Duodenal mucosa (tissue), 2 donors: ENCODE measurements at regions not wholly inside any gene's neighbourhood (a gene's known extent, or its start where the extent isn't known, plus 50 kb on each side); places are given as distances from the start of the nearest gene placed in this dataset.

Experiments used
- H3K27ac ChIP-seq: one replicate; pipeline ENCODE4 v1.7.0; 2013; ENCODE audit warnings: low read depth, low read length
- H3K27me3 ChIP-seq, 2 donors: one replicate each; pipeline ENCODE4 v1.7.0; 2013; ENCODE audit warnings: low read length in 2 of 2, control low read depth in 1 of 2; ENCODE audit not compliant: insufficient read depth in 2 of 2, control insufficient read depth in 1 of 2
- H3K36me3 ChIP-seq, 2 donors: one replicate each; pipeline ENCODE4 v1.7.0; 2013; ENCODE audit warnings: low read length in 2 of 2, control low read depth in 1 of 2; ENCODE audit not compliant: insufficient read depth in 2 of 2, control insufficient read depth in 1 of 2
- H3K4me1 ChIP-seq, 2 donors: one replicate each; pipeline ENCODE4 v1.7.0; 2013; ENCODE audit warnings: low read length in 2 of 2, control low read depth in 1 of 2; ENCODE audit not compliant: insufficient read depth in 2 of 2, control insufficient read depth in 1 of 2
- H3K4me3 ChIP-seq, 2 donors: one replicate each; pipeline ENCODE4 v1.7.0; 2013; ENCODE audit warnings: low read length in 2 of 2, low read depth in 1 of 2
- H3K9ac ChIP-seq, 2 donors: one replicate each; pipeline ENCODE4 v1.7.0; 2013; ENCODE audit warnings: low read length in 2 of 2, low read depth in 1 of 2
- H3K9me3 ChIP-seq, 2 donors: one replicate each; pipeline ENCODE4 v1.7.0; 2013; ENCODE audit warnings: low read length in 2 of 2, control low read depth in 1 of 2; ENCODE audit not compliant: control insufficient read depth in 1 of 2

GRCh38 chr3:87350367-87351199 is 74.2 kb upstream of the POU1F1 start:
- Histone ChIP-seq H3K36me3 (no peaks in the 10 kb centered on the region), H3K4me1 (no peaks in the 10 kb centered on the region), H3K27me3 (no peaks in the 10 kb centered on the region), H3K4me3 (no peak overlapping the region), H3K9me3 (no peaks in the 10 kb centered on the region), H3K27ac (no peak overlapping the region), H3K9ac (no peak overlapping the region)

DNA sequence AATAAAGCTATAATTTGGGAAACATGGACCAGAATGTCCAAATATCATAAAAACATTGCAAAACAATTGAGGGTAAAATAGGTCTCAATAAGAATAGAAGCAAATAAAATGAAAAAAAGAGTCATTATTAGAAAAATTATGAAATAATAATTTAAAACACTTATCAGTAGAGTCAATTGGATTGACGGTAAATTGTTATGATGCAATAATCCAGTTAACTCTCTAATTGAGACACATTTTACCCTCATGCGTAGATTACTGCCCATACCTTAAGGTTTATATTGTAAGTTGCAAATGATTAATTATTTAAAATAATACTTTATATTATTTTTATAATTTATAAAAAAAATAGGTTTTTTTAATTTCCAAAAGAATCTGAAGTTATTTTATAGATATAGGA is 73.4 kb upstream of the POU1F1 start:
- Histone ChIP-seq H3K27me3 (no peaks in the 10 kb centered on the region), H3K9ac (no peak overlapping the region), H3K4me3 (no peak overlapping the region), H3K4me1 (no peaks in the 10 kb centered on the region), H3K27ac (no peak overlapping the region), H3K36me3 (no peaks in the 10 kb centered on the region), H3K9me3 (no peaks in the 10 kb centered on the region)

GRCh38 chr3:87336761-87337160 is 60.4 kb upstream of the POU1F1 start:
- H3K9me3 ChIP-seq = no peaks in the 10 kb centered on the region
- no peak overlapping the region for H3K9ac ChIP-seq
- H3K4me3 ChIP-seq = no peak overlapping the region
- H3K36me3 ChIP-seq = no peaks in the 10 kb centered on the region
- H3K27me3 ChIP-seq = no peaks in the 10 kb centered on the region
- no peaks in the 10 kb centered on the region for H3K4me1 ChIP-seq
- no peak overlapping the region for H3K27ac ChIP-seq

DNA sequence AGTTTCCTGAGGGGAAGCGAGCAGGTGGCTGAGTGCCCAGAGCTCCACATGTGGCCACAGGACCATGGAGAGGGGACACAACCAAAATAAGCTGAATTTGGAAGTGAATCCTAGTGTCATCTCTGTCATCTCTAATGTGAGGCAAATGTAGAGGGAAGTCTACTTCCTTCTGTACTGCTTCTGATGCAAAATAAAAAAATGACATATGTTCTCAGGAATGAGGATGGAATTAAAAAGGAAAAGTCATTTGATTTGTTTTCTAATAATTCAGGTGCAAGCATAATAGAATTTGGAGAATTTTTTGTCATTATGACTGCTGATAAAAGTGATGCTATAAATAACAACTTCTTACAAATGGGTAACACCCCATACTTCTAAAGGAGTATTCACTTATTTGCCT is 59.5 kb upstream of the POU1F1 start:
- no peak overlapping the region for H3K9ac ChIP-seq

DNA sequence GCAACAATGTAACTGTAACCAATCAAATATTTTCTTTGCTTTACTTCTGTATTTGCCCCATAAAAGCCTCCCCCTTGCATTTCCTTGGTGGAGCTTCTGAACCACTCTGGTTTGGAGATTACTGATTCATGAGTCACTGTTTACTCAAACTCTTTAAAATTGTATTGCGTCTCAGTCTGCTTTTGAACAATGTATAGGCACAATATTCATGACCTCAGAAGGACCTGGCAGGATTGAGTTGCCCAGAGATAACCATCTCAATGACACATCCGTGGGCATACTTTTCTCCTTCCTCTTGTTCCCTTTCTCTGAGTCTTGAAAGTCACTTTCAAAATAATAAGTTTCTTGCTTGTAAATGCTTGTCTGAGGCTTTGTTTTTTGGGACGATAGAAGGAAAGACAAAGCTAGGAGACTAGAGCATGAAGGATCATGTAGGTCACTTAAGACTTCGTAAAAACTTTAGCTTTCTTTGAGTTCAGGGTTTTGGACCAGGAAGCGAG is 57.1 kb upstream of the POU1F1 start:
- Histone ChIP-seq H3K9me3 (no peaks in the 10 kb centered on the region), H3K4me1 (no peaks in the 10 kb centered on the region), H3K27ac (no peak overlapping the region), H3K4me3 (no peak overlapping the region), H3K9ac (no peak overlapping the region), H3K36me3 (no peaks in the 10 kb centered on the region), H3K27me3 (no peaks in the 10 kb centered on the region)

More for the DNA sequence above, 59.5 kb upstream of the POU1F1 start:
- no peaks in the 10 kb centered on the region for H3K4me1 ChIP-seq
- no peaks in the 10 kb centered on the region for H3K9me3 ChIP-seq
- no peak overlapping the region for H3K27ac ChIP-seq
- no peaks in the 10 kb centered on the region for H3K27me3 ChIP-seq
- no peak overlapping the region for H3K4me3 ChIP-seq
- no peaks in the 10 kb centered on the region for H3K36me3 ChIP-seq

GRCh38 chr3:87332789-87333188 is 56.4 kb upstream of the POU1F1 start:
- Histone ChIP-seq H3K27ac (no peak overlapping the region), H3K9ac (no peak overlapping the region)

GRCh38 chr3:87329065-87329464 is 52.7 kb upstream of the POU1F1 start:
- no peaks in the 10 kb centered on the region for H3K4me1 ChIP-seq
- H3K4me3 ChIP-seq = no peak overlapping the region

More at GRCh38 chr3:87332789-87333188, 56.4 kb upstream of the POU1F1 start:
- H3K27me3 ChIP-seq = no peaks in the 10 kb centered on the region
- H3K4me3 ChIP-seq = no peak overlapping the region
- no peaks in the 10 kb centered on the region for H3K9me3 ChIP-seq
- no peaks in the 10 kb centered on the region for H3K4me1 ChIP-seq
- no peaks in the 10 kb centered on the region for H3K36me3 ChIP-seq

More at GRCh38 chr3:87329065-87329464, 52.7 kb upstream of the POU1F1 start:
- Histone ChIP-seq H3K9ac (no peak overlapping the region), H3K36me3 (no peaks in the 10 kb centered on the region), H3K9me3 (no peaks in the 10 kb centered on the region), H3K27me3 (no peaks in the 10 kb centered on the region), H3K27ac (no peak overlapping the region)
